Body of pancreas (tissue), 4 donors: ENCODE measurements at regions not wholly inside any gene's neighbourhood (a gene's known extent, or its start where the extent isn't known, plus 50 kb on each side); places are given as distances from the start of the nearest gene placed in this dataset.

Experiments
- CTCF ChIP-seq, 7 experiments: fragments of 450-650 bp in 4 of 7; fragments of 200-600 bp in 3 of 7; sonication (generic) in 3 of 7; IDR thresholded peaks; one replicate each; pipeline ENCODE4 v1.5.1; 2016 to 2019; ENCODE audit warnings: antibody characterized with exemption in 7 of 7
- POLR2A ChIP-seq, 3 donors: fragments of 450-650 bp; IDR thresholded peaks; one replicate each; pipeline ENCODE4 v1.6.1; 2016; ENCODE audit warnings: antibody characterized with exemption in 3 of 3, mild to moderate bottlenecking in 2 of 3

- no peak for TF ChIP-seq POLR2A (IDR thresholded peaks at IDR 0.05)
- TF ChIP-seq CTCF (IDR thresholded peaks at IDR 0.05): no peak
Measured at GRCh38 chr18:43588838-43589237, 311.5 kb upstream of the SYT4 start.
